ENCODE measurements at regions not wholly inside any gene's neighbourhood (a gene's known extent, or its start where the extent isn't known, plus 50 kb on each side); places are given as distances from the start of the nearest gene placed in this dataset.
"Not testable (repeated sequence)": the region's sequence is repeated elsewhere in the genome, so short reads cannot be mapped to it uniquely, and the experiment has no call there.

DNA sequence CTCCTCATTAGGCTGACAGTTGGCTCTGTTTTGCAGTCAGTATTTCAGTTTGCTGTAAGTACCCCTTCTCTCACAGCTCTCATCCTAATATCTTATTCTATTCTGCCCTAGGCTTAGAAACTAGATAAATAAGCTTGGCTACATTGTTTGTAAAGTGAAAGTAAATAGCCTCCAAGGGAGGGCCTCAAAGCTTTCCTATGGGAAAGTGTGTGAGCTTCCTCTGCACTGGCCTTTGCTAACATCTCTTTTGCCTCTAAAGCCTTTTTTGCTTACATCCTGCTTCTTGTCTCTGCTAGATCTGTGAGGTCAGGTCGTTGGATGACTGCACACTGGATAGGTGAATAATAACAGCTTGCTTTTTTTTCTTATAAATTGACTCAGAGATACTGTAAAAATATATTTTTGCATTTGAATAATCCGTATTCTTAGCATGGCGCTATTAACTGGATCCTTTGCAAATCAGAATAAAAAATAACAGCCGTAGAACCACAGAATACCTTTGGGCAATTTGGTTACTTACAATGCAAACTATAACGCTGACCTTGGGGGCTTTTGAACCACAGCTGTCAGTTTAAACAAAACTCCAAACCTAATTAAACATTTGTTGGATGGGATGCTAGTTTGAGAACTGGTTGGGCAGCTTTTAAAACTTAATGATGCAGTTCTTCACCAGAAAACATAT lies 55.1 kb downstream of the TTC6 start:
- no peak for DNase-seq (ENCODE audit: low read depth)

GRCh38 chr14:37652042-37652441 lies 56.6 kb downstream of the TTC6 start:
- no peak for DNase-seq (ENCODE audit: low read depth)

DNA sequence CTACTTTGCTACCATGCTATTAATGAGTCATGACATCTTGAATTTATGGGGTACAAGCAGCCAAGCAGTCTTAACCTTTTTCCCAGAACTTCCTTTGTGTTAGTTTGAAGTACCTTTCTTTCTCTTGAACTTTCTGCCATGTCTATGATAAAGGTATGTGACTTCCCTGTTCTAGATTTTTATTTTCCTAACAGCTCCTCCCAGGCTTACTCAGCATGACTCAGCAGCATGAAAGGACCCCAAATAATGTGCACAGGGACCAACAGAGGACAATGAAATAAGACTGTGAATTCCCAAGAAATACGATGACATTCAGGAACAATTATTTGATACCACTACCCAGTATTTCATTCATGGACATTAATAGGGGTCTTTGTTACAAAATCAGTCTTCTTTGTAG lies 60.0 kb downstream of the TTC6 start:
- DNase-seq (ENCODE audit: low read depth), result peak; percentile 19

DNA sequence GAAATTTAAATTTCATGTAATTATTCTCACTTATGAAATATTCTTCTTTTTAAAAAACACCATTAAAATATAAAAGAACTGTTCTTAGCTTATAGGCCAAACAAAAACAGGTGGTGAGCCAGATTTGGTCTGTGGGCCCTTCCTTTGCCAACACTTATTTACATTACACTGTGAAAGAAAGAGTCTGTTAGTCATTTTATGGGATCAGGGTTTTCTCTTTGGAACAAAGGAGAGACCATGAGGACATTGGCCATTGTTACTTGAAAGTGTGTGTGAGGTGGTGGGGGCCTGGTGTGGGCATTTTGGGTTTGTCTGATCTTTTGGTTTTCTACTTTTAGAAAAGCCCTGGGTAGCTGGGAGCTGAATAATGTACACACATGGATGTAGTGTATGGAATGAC lies 62.7 kb downstream of the TTC6 start:
- DNase-seq (ENCODE audit: low read depth), result no peak

GRCh38 chr14:37663498-37663897 lies 68.1 kb downstream of the TTC6 start:
- DNase-seq (ENCODE audit: low read depth), result no peak

DNA sequence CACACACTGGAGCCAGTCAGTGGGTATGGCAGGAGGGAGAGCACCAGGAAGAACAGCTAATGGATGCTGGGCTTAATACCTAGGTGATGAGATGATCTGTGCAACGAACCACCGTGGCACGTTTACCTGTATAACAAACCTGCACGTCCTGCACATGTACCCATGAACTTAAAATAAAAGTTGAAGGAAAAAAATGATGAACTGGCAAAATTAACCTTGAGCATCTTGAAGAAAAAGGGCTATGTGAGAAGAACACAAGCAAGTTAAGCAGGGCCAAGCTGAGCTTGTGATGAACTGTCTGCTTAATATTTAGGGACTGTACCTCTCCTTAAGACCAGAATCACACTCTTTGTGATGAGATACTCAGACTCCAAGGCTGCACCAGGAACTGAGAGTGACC lies 70.0 kb downstream of the TTC6 start:
- no peak for DNase-seq (ENCODE audit: low read depth)

GRCh38 chr14:37665951-37666350 lies 70.5 kb downstream of the TTC6 start:
- no peak for DNase-seq (ENCODE audit: low read depth)

- DNase-seq (ENCODE audit: low read depth), result no peak
Observed at GRCh38 chr14:37668646-37669045, 73.2 kb downstream of the TTC6 start.

DNA sequence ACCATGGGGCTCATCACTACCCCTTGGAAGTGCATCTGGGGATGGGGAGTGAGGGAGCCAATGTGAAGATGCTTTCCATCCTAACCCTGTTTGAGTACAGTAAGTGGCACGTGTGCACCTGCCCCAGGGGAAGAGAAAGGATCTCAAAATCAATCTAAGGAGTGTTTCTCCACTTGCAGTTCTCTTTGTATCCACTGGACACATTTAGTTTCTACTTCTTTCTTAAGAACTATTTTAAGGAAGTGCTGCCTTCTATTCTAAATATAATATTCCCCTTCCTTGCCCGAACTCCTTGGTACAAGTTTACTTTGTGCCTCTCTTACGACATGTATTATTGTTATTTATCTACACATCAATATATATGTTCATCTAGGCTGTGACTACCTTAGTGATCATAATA lies 73.8 kb downstream of the TTC6 start:
- no peak for DNase-seq (ENCODE audit: low read depth)

- peak; percentile 40 for DNase-seq (ENCODE audit: low read depth)
Observed at GRCh38 chr14:37673439-37673838, 78.0 kb downstream of the TTC6 start.

DNA sequence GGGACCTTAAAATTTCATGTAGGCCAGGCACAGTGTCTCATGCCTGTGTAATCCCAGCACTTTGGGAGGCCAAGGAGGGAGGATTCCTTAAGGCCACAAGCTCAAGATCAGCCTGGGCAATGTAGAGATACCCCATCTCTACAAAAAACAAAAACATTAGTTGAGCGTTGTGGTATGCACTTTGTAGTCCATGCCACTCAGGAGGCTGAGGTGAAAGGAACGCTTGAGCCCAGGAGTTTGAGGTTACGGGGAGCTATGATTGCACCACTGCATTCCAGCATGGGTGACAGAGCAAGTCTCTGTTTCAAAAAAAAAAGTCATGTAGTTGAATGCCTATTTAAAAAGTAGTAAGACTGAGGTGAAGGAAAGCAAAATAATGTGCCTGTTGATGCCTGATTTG lies 83.5 kb downstream of the TTC6 start:
- no peak for DNase-seq (ENCODE audit: low read depth)

GRCh38 chr14:37681486-37681885 lies 86.1 kb downstream of the TTC6 start:
- DNase-seq (ENCODE audit: low read depth), result no peak

DNA sequence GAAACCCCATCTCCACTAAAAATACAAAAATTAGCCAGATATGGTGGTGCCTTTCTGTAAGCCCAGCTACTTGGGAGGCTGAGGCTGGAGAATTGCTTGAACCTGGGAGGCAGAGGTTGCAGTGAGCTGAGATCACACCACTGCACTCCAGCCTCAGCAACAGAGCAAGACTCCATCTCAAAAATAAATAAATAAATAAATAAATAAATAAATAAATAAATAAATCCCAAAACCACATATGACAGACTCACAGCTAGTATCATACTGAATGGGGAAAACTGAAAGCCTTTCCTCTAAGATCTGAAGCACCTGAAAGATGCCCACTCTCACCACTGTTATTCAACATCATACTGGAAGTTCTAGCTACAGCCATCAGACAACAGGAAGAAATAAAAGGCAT lies 97.3 kb downstream of the TTC6 start:
- DNase-seq (ENCODE audit: low read depth), result not testable (repeated sequence)

DNA sequence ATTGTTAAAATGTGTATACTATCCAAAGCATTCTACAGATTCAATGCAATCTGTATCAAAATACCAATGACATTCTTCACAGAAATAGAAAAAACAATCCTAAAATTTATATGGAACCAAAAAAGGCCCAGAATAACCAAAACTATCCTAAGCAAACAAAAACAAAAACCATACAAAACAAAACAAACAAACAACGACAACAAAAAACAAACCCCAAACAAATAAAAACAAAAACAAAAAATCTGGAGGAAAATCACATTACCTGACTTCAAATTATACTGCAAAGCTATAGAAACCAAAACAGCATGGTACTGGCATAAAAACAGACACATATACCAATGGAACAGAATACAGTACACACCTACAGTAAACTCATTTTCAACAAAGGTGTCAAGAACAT lies 98.0 kb downstream of the TTC6 start:
- DNase-seq (ENCODE audit: low read depth), result not testable (repeated sequence)

DNA sequence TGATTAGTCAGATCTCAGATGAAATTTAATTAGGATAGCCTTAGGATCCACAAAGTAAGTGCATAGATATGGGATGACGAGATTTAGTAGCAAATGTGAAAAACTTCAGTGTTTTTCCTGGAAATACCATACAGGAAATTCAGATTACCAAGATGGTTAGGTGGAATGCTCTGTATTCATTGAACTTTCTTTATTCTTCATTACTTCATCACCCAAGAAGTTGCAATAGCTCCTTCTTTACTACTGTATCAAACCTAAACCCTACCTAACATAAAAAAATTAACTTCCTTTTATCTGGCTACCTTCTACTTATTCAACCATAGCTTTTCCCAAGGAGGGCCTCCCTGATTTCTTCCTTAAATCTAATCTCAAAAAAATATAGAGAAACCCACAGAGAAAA lies 100.4 kb downstream of the TTC6 start:
- DNase-seq (ENCODE audit: low read depth), result no peak

GRCh38 chr14:37697489-37698121 lies 102.2 kb downstream of the TTC6 start:
- peak; percentile 39 for DNase-seq (ENCODE audit: low read depth)

DNA sequence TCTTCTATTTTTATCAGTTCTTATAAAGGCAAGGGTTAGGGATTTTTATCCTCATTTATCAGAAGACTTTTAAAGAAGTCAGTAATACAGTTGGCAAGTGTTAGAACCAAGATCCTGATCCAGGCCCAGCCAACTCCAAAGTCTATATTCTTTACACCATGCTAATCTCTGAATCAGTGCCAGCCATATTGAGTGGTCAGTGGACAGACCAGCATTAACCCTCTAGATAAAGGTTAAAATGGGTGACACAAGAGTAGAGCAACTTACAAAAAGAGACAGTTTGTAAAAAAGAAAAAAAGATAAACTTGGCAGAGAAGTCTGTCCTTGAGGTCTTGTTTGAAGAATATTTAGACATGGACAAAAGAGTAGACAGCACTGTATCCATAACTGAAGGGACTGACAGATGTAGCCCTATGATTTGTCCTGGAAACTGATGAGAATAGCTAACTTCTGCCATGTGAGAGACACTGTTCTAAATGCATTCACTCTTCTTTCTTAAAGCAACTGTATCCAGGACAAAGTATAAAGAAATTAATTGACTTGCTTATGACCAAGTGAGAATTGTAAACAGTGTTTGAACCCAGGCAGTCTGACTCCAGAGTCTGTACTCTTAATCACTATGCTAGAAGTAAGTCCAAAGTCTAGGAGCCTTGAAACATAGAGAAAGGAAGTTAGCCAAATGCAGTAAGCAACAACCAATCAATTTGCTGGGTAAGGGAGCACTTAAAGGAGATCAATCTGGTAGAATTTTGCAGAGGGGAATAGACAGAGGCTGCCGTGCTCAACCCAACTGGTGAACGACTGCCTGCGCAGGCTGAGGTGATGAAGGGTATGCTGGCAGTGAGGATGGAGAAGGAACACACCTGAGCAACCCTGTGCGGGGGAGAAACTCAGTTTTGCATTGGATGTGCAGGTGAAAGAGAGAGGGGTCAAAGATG lies 103.7 kb downstream of the TTC6 start:
- no peak for DNase-seq (ENCODE audit: low read depth)

- DNase-seq (ENCODE audit: low read depth), result no peak
Observed at GRCh38 chr14:37707716-37708115, 112.3 kb downstream of the TTC6 start.

DNA sequence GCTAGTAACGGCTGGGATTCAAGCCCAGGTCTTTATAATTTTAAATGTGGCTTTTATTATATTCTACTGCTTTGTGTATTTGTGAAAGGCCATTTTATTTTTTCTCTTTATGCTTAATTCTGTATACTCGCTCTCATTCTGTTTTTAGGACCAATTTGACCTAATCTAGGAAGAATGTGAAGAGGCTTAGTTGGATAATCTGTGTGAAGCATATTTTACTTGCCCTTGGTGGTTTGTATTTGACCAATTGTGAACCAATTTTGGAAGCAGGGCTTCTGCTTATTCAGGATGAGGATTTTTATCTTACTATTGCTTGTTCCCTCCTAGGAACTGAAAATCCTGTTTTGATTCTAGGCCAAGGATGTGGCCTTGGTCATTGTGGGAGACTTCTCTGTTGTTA lies 113.1 kb downstream of the TTC6 start:
- DNase-seq (ENCODE audit: low read depth), result no peak

DNA sequence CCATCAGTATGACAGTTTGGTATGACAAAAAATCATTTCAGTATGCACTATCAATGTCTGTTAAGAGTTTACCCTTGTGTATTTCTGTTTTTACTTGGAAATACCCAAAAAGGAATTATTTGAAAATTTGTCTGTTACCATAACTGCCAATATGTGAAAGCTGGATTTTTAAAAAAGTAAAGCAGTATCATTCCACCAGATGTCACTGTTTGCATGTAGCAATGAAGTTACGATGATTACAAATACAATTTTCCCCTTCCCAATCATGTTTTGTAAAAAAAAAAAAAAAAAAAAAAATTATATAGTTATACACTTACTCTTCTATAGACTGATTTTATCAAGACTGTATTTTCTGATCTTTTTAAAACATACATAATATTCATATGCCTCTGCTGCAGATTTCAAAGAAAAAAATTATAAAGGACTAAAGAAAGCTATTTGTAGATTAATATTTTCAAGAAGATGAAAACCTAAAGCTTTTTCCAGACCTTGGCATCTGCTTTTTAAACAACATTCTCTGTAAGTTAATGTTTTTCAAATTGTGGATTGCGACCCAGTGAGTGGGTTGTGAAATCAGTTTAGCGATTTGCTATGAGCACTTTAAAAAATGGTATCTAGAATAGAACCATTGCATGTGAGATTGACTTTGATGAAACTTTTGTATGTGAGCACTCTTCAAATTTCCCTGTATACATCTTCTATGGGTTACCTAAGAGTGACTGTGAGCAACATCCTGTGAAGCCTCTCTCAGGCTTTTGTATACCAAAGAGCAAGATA lies 114.2 kb downstream of the TTC6 start:
- peak; percentile 24 for DNase-seq (ENCODE audit: low read depth)

DNA sequence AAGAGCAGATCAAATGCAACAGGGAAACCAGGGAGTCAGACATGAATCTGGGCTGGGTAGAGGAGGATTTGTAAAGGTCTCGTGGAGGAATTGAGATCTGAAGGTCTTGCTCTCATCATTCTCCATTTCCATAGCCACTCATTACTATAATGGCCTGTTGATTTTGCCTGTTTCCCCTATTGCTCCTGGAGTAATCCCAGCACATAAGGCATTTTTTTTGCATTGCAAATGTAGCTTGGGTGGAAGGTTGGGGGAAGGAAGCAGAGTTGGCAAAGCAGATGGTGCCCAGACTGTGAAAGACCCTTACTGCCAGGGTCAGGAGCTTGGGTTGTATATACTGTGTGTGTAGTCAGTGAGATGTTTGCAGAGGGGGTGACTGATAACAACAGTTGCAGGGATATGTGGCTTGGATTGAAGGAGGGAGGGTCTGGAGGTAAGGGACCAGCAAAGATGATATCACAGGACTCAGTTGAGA lies 116.0 kb downstream of the TTC6 start:
- DNase-seq (ENCODE audit: low read depth), result no peak
